Endodermal cell (in vitro differentiated cells): ENCODE measurements at regions not wholly inside any gene's neighbourhood (a gene's known extent, or its start where the extent isn't known, plus 50 kb on each side); places are given as distances from the start of the nearest gene placed in this dataset.

Experiments used
- DNase-seq: peaks from one replicate; pipeline ENCODE4 v3.0.0-alpha.2; 2017
- H3K27ac ChIP-seq: 2 replicates; pipeline ENCODE4 v1.5.1; 2013; ENCODE audit warnings: mild to moderate bottlenecking, low read depth, low read length, moderate library complexity
- H3K27me3 ChIP-seq: 2 replicates; pipeline ENCODE4 v1.6.1; 2013; ENCODE audit warnings: mild to moderate bottlenecking, low read length, moderate library complexity; ENCODE audit not compliant: insufficient read depth, control insufficient read depth, poor library complexity, severe bottlenecking
- H3K36me3 ChIP-seq: 2 replicates; pipeline ENCODE4 v1.7.0; 2013; ENCODE audit warnings: mild to moderate bottlenecking, low read length, moderate library complexity; ENCODE audit not compliant: control insufficient read depth, insufficient read depth
- H3K4me1 ChIP-seq: one replicate; pipeline ENCODE4 v1.7.0; 2013; ENCODE audit warnings: low read length; ENCODE audit not compliant: control insufficient read depth, insufficient read depth
- H3K4me3 ChIP-seq: 2 replicates; pipeline ENCODE4 v1.5.1; 2013; ENCODE audit warnings: mild to moderate bottlenecking, low read length, moderate library complexity
- H3K9ac ChIP-seq: 2 replicates; pipeline ENCODE4 v1.6.1; 2013; ENCODE audit warnings: mild to moderate bottlenecking, low read length, moderate library complexity; ENCODE audit not compliant: poor library complexity, severe bottlenecking; ENCODE audit errors: extremely low read depth
- H3K9me3 ChIP-seq: 2 replicates; pipeline ENCODE4 v1.6.1; 2013; ENCODE audit warnings: mild to moderate bottlenecking, low read length, moderate library complexity; ENCODE audit not compliant: control insufficient read depth
- H3K27ac Mint-ChIP-seq: 2 replicates; pipeline ENCODE4 v1.8.0; 2020; ENCODE audit warnings: mixed read lengths
- H3K27me3 Mint-ChIP-seq: 2 replicates; pipeline ENCODE4 v1.8.0; 2021; ENCODE audit warnings: mild to moderate bottlenecking, mixed read lengths; ENCODE audit not compliant: insufficient read depth
- H3K36me3 Mint-ChIP-seq: 2 replicates; pipeline ENCODE4 v1.8.0; 2020; ENCODE audit warnings: low read depth, mixed read lengths
- H3K4me1 Mint-ChIP-seq: 2 replicates; pipeline ENCODE4 v1.8.0; 2020; ENCODE audit warnings: mixed read lengths
- H3K4me3 Mint-ChIP-seq: 2 replicates; pipeline ENCODE4 v1.8.0; 2020; ENCODE audit warnings: mild to moderate bottlenecking, moderate library complexity, mixed read lengths
- H3K9me3 Mint-ChIP-seq: 2 replicates; pipeline ENCODE4 v1.8.0; 2020; ENCODE audit warnings: mild to moderate bottlenecking, mixed read lengths
- CTCF ChIP-seq: fragments of 200-600 bp; sonication (generic); conservative IDR thresholded peaks from 2 replicates; pipeline ENCODE4 v1.5.0; 2021; ENCODE audit warnings: antibody characterized with exemption, mild to moderate bottlenecking
- WGBS, 2 experiments: methylation state at CpG; one replicate each; pipeline versions ENCODE4 v1.1.5 to v1.1.7; 2013; ENCODE audit warnings: missing lambda C conversion rate in 2 of 2, mixed read lengths in 1 of 2; ENCODE audit not compliant: insufficient coverage in 1 of 2, insufficient read length in 1 of 2; 5-methylcytosine and 5-hydroxymethylcytosine counted together

- Mint-ChIP-seq H3K27me3 (no peaks in the 10 kb centered on the region), H3K4me3 (no peak overlapping the region), H3K4me1 (peaks cover 38% of the 10 kb centered on the region), H3K36me3 (no peaks in the 10 kb centered on the region), H3K27ac (no peak overlapping the region), H3K9me3 (no peaks in the 10 kb centered on the region)
- WGBS, 2 experiments = 89 to 100% methylated on average over 1 to 4 of the region's 4 CpGs
- Histone ChIP-seq H3K27me3 (no peaks in the 10 kb centered on the region), H3K27ac (no peak overlapping the region), H3K4me3 (no peak overlapping the region), H3K9ac (no peak overlapping the region), H3K9me3 (no peaks in the 10 kb centered on the region), H3K4me1 (peaks cover 6% of the 10 kb centered on the region), H3K36me3 (no peaks in the 10 kb centered on the region)
- no peak for TF ChIP-seq CTCF
- DNase-seq = no peak
Measured at GRCh38 chr12:66736931-66737330, 58.1 kb upstream of the GRIP1 start.

GRCh38 chr12:66739266-66739665 is 60.4 kb upstream of the GRIP1 start:
- H3K4me1 Mint-ChIP-seq = peaks cover 49% of the 10 kb centered on the region
- Histone ChIP-seq H3K27me3 (peaks cover 13% of the 10 kb centered on the region), H3K27ac (no peak overlapping the region), H3K9me3 (no peaks in the 10 kb centered on the region), H3K9ac (no peak overlapping the region), H3K36me3 (no peaks in the 10 kb centered on the region), H3K4me1 (peaks cover 6% of the 10 kb centered on the region), H3K4me3 (no peak overlapping the region)
- H3K4me3 Mint-ChIP-seq = no peak overlapping the region
- H3K27ac Mint-ChIP-seq = no peak overlapping the region
- WGBS, 2 experiments = 73% methylated on average over 1 of the region's 1 CpG; no CpG with 5 or more reads in 1 of the 2 experiments
- no peaks in the 10 kb centered on the region for H3K36me3 Mint-ChIP-seq
- DNase-seq = no peak
- H3K27me3 Mint-ChIP-seq = peaks cover 4% of the 10 kb centered on the region
- no peaks in the 10 kb centered on the region for H3K9me3 Mint-ChIP-seq
- TF ChIP-seq CTCF = no peak

- no peaks in the 10 kb centered on the region for H3K9me3 Mint-ChIP-seq
- Histone ChIP-seq H3K4me1 (peaks cover 8% of the 10 kb centered on the region), H3K9me3 (no peaks in the 10 kb centered on the region), H3K36me3 (no peaks in the 10 kb centered on the region), H3K27ac (no peak overlapping the region), H3K27me3 (peaks cover 15% of the 10 kb centered on the region), H3K9ac (no peak overlapping the region), H3K4me3 (no peak overlapping the region)
- H3K27ac Mint-ChIP-seq = no peak overlapping the region
- H3K4me1 Mint-ChIP-seq = peaks cover 54% of the 10 kb centered on the region
- no peak overlapping the region for H3K4me3 Mint-ChIP-seq
- H3K27me3 Mint-ChIP-seq = peaks cover 5% of the 10 kb centered on the region
- DNase-seq = no peak
- 94 to 98% methylated on average over 4 of the region's 4 CpGs for WGBS, 2 experiments
- TF ChIP-seq CTCF = no peak
- H3K36me3 Mint-ChIP-seq = no peaks in the 10 kb centered on the region
Measured at GRCh38 chr12:66739940-66740651, 61.2 kb upstream of the GRIP1 start.
